GM12874 (cell line): ENCODE measurements at regions not wholly inside any gene's neighbourhood (a gene's known extent, or its start where the extent isn't known, plus 50 kb on each side); places are given as distances from the start of the nearest gene placed in this dataset.

ENCODE experiments used
- TF ChIP-seq, protein P1 (sequence below): IDR thresholded peaks from 2 replicates; pipeline ENCODE4 v1.5.1; 2011; ENCODE audit warnings: low read depth, mild to moderate bottlenecking, control low read depth, low read length, moderate library complexity; ENCODE audit not compliant: insufficient read depth

DNA sequence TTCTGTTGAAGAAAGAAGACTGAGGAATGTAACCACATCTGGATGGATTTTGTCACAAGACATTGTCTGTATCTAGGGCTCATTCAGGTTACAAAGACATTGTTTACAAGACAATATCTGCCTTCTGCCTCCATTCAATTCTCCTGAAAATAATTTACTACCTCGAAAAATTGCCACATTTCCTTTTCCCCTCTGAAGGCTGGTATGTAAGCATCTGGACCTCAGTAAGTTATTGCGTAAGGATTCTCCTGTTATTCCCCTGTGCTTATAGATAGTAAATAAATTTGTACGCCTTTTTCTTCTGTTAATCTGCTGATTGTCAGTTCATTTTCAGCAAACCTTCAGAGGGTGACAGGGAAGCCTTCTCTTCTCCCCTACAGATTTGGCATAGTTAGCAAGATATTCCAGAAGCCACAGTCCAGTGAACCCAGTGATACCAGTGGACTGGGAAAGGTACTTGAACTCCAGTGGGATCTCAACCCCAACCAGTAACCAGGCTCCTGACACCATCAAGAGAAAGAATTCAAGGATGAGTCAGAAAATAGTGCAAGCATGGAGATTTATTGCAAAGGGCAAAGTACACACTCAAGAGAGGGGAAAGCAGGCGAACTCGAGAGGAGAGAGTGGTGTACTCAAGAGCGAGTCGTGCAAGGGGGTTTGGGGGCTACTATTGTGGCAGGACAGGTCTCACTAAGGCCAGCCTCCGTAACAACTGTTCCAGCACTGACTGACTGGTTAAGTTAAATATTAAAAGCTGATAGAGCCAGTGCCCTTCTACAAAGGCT, 706.9 kb upstream of the GHITM start:
- TF ChIP-seq, protein P1, sequence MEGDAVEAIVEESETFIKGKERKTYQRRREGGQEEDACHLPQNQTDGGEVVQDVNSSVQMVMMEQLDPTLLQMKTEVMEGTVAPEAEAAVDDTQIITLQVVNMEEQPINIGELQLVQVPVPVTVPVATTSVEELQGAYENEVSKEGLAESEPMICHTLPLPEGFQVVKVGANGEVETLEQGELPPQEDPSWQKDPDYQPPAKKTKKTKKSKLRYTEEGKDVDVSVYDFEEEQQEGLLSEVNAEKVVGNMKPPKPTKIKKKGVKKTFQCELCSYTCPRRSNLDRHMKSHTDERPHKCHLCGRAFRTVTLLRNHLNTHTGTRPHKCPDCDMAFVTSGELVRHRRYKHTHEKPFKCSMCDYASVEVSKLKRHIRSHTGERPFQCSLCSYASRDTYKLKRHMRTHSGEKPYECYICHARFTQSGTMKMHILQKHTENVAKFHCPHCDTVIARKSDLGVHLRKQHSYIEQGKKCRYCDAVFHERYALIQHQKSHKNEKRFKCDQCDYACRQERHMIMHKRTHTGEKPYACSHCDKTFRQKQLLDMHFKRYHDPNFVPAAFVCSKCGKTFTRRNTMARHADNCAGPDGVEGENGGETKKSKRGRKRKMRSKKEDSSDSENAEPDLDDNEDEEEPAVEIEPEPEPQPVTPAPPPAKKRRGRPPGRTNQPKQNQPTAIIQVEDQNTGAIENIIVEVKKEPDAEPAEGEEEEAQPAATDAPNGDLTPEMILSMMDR = no peak

- TF ChIP-seq, protein P1 = no peak
Measured at GRCh38 chr10:83433705-83434104, 705.6 kb upstream of the GHITM start.

DNA sequence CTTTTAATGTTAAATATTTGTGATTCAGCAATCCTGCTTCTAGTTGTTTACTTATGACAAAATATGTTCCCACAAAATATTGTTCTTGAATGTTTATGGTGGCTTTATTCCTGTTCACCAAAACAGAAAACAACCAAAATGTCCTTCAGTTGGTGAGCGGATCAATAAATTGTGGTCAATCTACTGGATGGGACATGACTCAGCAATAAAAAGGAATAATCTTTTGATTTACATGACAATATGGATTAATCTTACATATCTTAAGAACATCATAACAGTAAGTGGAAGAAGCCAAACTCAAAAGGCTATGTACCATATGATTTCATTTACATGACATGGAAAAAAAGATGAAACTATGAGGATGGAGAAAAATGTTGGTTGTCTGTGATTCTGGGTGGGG, 691.3 kb upstream of the GHITM start:
- TF ChIP-seq, protein P1 = no peak

DNA sequence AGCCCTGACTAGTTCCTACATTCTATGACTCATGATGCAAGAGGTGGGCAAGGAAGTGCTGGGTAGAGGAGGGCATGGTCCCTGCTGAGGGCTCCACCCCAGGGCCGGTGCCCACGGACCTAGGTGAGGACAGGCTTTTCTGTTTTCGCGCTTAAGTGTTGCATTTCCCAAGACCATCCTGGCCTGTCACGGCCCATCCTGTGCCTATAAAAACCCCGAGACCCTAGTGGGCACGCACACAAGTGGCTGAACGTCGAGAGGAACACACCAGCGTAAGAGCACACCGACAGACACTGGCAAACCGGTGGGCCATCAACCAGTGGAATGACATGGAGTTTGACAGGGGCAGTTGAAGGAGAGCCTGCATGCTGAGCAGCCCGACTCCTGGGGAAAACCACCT, 680.7 kb upstream of the GHITM start:
- TF ChIP-seq, protein P1 = no peak

- TF ChIP-seq, protein P1 = no peak
Measured at GRCh38 chr10:83459124-83459523, 680.2 kb upstream of the GHITM start.

- TF ChIP-seq, protein P1 = no peak
Measured at GRCh38 chr10:83469728-83470331, 669.5 kb upstream of the GHITM start.

- TF ChIP-seq, protein P1 = no peak
Measured at GRCh38 chr10:83476211-83476610, 663.1 kb upstream of the GHITM start.
